Adipocyte (in vitro differentiated cells): ENCODE measurements at regions not wholly inside any gene's neighbourhood (a gene's known extent, or its start where the extent isn't known, plus 50 kb on each side); places are given as distances from the start of the nearest gene placed in this dataset.
"Not testable (repeated sequence)": the region's sequence is repeated elsewhere in the genome, so short reads cannot be mapped to it uniquely, and the experiment has no call there.

Experiments
- DNase-seq: peaks from one replicate; pipeline ENCODE4 v3.0.0-alpha.2; 2015; ENCODE audit warnings: low read depth
- H3K27me3 ChIP-seq: replicated peaks from 2 replicates; pipeline ENCODE4 v1.7.0; 2013; ENCODE audit warnings: mild to moderate bottlenecking, low read length, moderate library complexity; ENCODE audit not compliant: control insufficient read depth, insufficient read depth
- H3K36me3 ChIP-seq: 2 replicates; pipeline ENCODE4 v1.7.0; 2013; ENCODE audit warnings: low read length, mild to moderate bottlenecking, moderate library complexity; ENCODE audit not compliant: control insufficient read depth, insufficient read depth, severe bottlenecking
- H3K4me1 ChIP-seq: 2 replicates; pipeline ENCODE4 v1.7.0; 2013; ENCODE audit warnings: mild to moderate bottlenecking, low read length, moderate library complexity; ENCODE audit not compliant: control insufficient read depth, insufficient read depth
- H3K4me3 ChIP-seq: 2 replicates; pipeline ENCODE4 v1.7.0; 2013; ENCODE audit warnings: mild to moderate bottlenecking, low read length, moderate library complexity
- H3K9ac ChIP-seq: 2 replicates; pipeline ENCODE4 v1.7.0; 2013; ENCODE audit warnings: mild to moderate bottlenecking, low read length, moderate library complexity
- H3K9me3 ChIP-seq: 2 replicates; pipeline ENCODE4 v1.7.0; 2013; ENCODE audit warnings: mild to moderate bottlenecking, low read length, moderate library complexity; ENCODE audit not compliant: control insufficient read depth

GRCh38 chr18:1521588-1522248, 617.0 kb downstream of the ADCYAP1 start:
- H3K9me3 ChIP-seq, H3K4me3 ChIP-seq, H3K9ac ChIP-seq, H3K36me3 ChIP-seq, DNase-seq, H3K4me1 ChIP-seq, H3K27me3 ChIP-seq: not testable (repeated sequence)

- no peaks in the 10 kb centered on the region for H3K36me3 ChIP-seq
- no peak overlapping the region for H3K9ac ChIP-seq
- H3K4me1 ChIP-seq, result no peaks in the 10 kb centered on the region
- no peaks in the 10 kb centered on the region for H3K27me3 ChIP-seq
- H3K4me3 ChIP-seq, result no peak overlapping the region
- no peak for DNase-seq
- no peaks in the 10 kb centered on the region for H3K9me3 ChIP-seq
Measured at GRCh38 chr18:1522249-1522615, 617.6 kb downstream of the ADCYAP1 start.

GRCh38 chr18:1526991-1527390, 622.3 kb downstream of the ADCYAP1 start:
- no peak overlapping the region for H3K9ac ChIP-seq
- no peaks in the 10 kb centered on the region for H3K4me1 ChIP-seq
- no peak overlapping the region for H3K4me3 ChIP-seq
- no peaks in the 10 kb centered on the region for H3K36me3 ChIP-seq
- H3K9me3 ChIP-seq, result no peaks in the 10 kb centered on the region
- no peak for DNase-seq
- H3K27me3 ChIP-seq, result no peaks in the 10 kb centered on the region

GRCh38 chr18:1527805-1528204, 623.1 kb downstream of the ADCYAP1 start:
- H3K9me3 ChIP-seq, result no peaks in the 10 kb centered on the region

GRCh38 chr18:1528447-1528846, 623.8 kb downstream of the ADCYAP1 start:
- Histone ChIP-seq H3K27me3 (no peaks in the 10 kb centered on the region), H3K36me3 (no peaks in the 10 kb centered on the region), H3K9ac (no peak overlapping the region), H3K9me3 (no peaks in the 10 kb centered on the region), H3K4me3 (no peak overlapping the region), H3K4me1 (no peaks in the 10 kb centered on the region)
- DNase-seq, result no peak

More at GRCh38 chr18:1527805-1528204, 623.1 kb downstream of the ADCYAP1 start:
- H3K27me3 ChIP-seq, result no peaks in the 10 kb centered on the region
- no peak overlapping the region for H3K4me3 ChIP-seq
- DNase-seq, result no peak
- no peaks in the 10 kb centered on the region for H3K36me3 ChIP-seq
- H3K9ac ChIP-seq, result no peak overlapping the region
- no peaks in the 10 kb centered on the region for H3K4me1 ChIP-seq

GRCh38 chr18:1528964-1529509, 624.4 kb downstream of the ADCYAP1 start:
- H3K27me3 ChIP-seq, result no peaks in the 10 kb centered on the region
- no peak overlapping the region for H3K9ac ChIP-seq
- no peaks in the 10 kb centered on the region for H3K4me1 ChIP-seq
- H3K4me3 ChIP-seq, result no peak overlapping the region
- no peak for DNase-seq
- no peaks in the 10 kb centered on the region for H3K9me3 ChIP-seq
- no peaks in the 10 kb centered on the region for H3K36me3 ChIP-seq

- H3K36me3 ChIP-seq, result no peaks in the 10 kb centered on the region
- H3K4me1 ChIP-seq, result no peaks in the 10 kb centered on the region
- H3K9ac ChIP-seq, result no peak overlapping the region
- H3K9me3 ChIP-seq, result no peaks in the 10 kb centered on the region
- no peak overlapping the region for H3K4me3 ChIP-seq
- H3K27me3 ChIP-seq, result no peaks in the 10 kb centered on the region
- DNase-seq, result no peak
Measured at GRCh38 chr18:1530650-1531049, 626.0 kb downstream of the ADCYAP1 start.

- Histone ChIP-seq H3K36me3 (no peaks in the 10 kb centered on the region), H3K9ac (no peak overlapping the region), H3K4me3 (no peak overlapping the region), H3K4me1 (no peaks in the 10 kb centered on the region), H3K9me3 (no peaks in the 10 kb centered on the region), H3K27me3 (no peaks in the 10 kb centered on the region)
- no peak for DNase-seq
Measured at GRCh38 chr18:1539276-1539675, 634.6 kb downstream of the ADCYAP1 start.

GRCh38 chr18:1541478-1541877, 636.8 kb downstream of the ADCYAP1 start:
- no peak for DNase-seq
- Histone ChIP-seq H3K9ac (no peak overlapping the region), H3K9me3 (no peaks in the 10 kb centered on the region), H3K4me1 (no peaks in the 10 kb centered on the region), H3K27me3 (no peaks in the 10 kb centered on the region), H3K4me3 (no peak overlapping the region), H3K36me3 (no peaks in the 10 kb centered on the region)

- no peaks in the 10 kb centered on the region for H3K4me1 ChIP-seq
- H3K9ac ChIP-seq, result no peak overlapping the region
- DNase-seq, result no peak
- H3K27me3 ChIP-seq, result no peaks in the 10 kb centered on the region
- H3K4me3 ChIP-seq, result no peak overlapping the region
- no peaks in the 10 kb centered on the region for H3K36me3 ChIP-seq
- H3K9me3 ChIP-seq, result no peaks in the 10 kb centered on the region
Measured at GRCh38 chr18:1542230-1542774, 637.6 kb downstream of the ADCYAP1 start.

GRCh38 chr18:1544016-1544415, 639.3 kb downstream of the ADCYAP1 start:
- DNase-seq, result no peak
- peaks cover 4% of the 10 kb centered on the region for H3K27me3 ChIP-seq
- no peaks in the 10 kb centered on the region for H3K9me3 ChIP-seq
- H3K4me1 ChIP-seq, result no peaks in the 10 kb centered on the region
- no peaks in the 10 kb centered on the region for H3K36me3 ChIP-seq
- no peak overlapping the region for H3K9ac ChIP-seq
- no peak overlapping the region for H3K4me3 ChIP-seq

- not testable (repeated sequence) for H3K9ac ChIP-seq, H3K36me3 ChIP-seq, DNase-seq, H3K4me1 ChIP-seq, H3K9me3 ChIP-seq, H3K27me3 ChIP-seq, H3K4me3 ChIP-seq
Measured at GRCh38 chr18:1557711-1558110, 653.0 kb downstream of the ADCYAP1 start.
